HUES64 (cell line): ENCODE measurements at regions not wholly inside any gene's neighbourhood (a gene's known extent, or its start where the extent isn't known, plus 50 kb on each side); places are given as distances from the start of the nearest gene placed in this dataset.

ENCODE experiments used
- H3K27ac ChIP-seq: 2 replicates; pipeline ENCODE4 v1.7.0; 2013; ENCODE audit warnings: low read depth, low read length, inconsistent platforms
- H3K27me3 ChIP-seq: 2 replicates; pipeline ENCODE4 v1.6.1; 2013; ENCODE audit warnings: mild to moderate bottlenecking, low read length; ENCODE audit not compliant: insufficient read depth
- H3K36me3 ChIP-seq: 2 replicates; pipeline ENCODE4 v1.6.1; 2013; ENCODE audit warnings: mild to moderate bottlenecking, low read length; ENCODE audit not compliant: insufficient read depth
- H3K4me1 ChIP-seq: 2 replicates; pipeline ENCODE4 v1.6.1; 2013; ENCODE audit warnings: mild to moderate bottlenecking, low read length, moderate library complexity; ENCODE audit not compliant: insufficient read depth
- H3K4me3 ChIP-seq: 2 replicates; pipeline ENCODE4 v1.5.1; 2013; ENCODE audit warnings: mild to moderate bottlenecking, low read length, moderate library complexity
- H3K9ac ChIP-seq: 2 replicates; pipeline ENCODE4 v1.6.1; 2013; ENCODE audit warnings: mild to moderate bottlenecking, low read depth, low read length
- H3K9me3 ChIP-seq: 2 replicates; pipeline ENCODE4 v1.6.1; 2013; ENCODE audit warnings: low read depth, low read length; ENCODE audit not compliant: insufficient read depth
- WGBS: fragments of 150-250, 120-280 bp; methylation state at CpG from one replicate; pipeline ENCODE4 v1.1.7; 2013; ENCODE audit warnings: missing lambda C conversion rate; 5-methylcytosine and 5-hydroxymethylcytosine counted together

DNA sequence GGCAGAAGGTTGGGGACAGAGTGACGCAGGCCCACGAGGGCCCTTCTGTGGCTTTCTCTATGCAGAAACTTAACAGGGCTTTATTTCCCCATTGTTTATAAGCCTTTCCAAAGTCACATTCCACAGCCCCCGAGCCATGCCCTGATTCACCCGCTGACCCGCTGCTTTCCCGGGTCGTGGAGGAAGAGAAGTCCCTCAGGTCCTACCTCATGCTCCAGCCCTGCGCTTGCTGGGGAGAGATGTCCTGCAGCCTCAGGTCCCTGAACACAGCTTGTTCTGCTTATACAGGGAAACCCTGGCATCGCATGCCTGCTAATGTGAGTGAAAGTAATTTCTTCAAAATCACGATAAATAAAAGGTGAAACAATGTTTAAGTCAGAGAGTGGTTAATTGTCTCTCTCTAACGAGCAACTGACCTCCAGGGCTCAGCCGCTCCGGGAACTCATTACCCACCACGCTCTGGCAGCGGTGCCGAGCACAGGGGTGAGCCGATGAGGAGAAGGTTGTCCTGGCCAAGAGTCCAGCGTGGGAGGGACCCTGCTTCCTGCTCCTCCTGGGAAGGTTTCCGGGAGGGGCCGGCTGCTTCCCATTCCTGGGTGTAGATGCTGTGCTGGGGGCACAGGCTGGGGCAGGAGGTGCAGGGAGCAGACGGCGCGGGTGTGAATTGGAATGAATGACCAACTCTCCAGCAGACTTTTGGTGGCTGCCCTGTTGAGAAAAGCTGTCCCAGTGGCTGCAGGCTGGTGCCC lies 595.2 kb downstream of the BRD1 start:
- Histone ChIP-seq H3K4me1 (no peaks in the 10 kb centered on the region), H3K4me3 (no peak overlapping the region), H3K9ac (no peak overlapping the region), H3K36me3 (no peaks in the 10 kb centered on the region), H3K27ac (no peak overlapping the region), H3K9me3 (no peaks in the 10 kb centered on the region), H3K27me3 (no peaks in the 10 kb centered on the region)
- WGBS, result 81% methylated on average over 23 of the region's 23 CpGs

DNA sequence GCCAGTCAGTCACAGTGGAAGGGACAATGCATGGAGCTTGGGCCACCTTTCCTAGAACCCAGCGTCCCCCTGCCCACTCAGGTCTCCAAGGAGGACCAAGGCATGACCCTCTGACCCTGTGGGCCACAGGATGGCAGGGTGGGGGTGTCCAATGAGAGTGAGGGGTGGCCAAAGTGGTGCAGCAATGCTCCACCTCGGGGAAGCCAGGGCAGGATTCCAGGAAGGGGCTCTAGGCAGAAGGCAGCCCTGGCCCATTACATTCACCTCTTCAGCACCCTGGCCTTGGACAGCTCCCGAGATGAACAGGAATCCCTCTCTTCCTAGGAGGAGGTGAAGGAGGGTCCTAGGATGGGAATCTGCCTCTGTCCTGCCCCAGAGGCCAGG lies 597.5 kb downstream of the BRD1 start:
- no peak overlapping the region for H3K9ac ChIP-seq
- WGBS, result 52% methylated on average over 3 of the region's 3 CpGs

DNA sequence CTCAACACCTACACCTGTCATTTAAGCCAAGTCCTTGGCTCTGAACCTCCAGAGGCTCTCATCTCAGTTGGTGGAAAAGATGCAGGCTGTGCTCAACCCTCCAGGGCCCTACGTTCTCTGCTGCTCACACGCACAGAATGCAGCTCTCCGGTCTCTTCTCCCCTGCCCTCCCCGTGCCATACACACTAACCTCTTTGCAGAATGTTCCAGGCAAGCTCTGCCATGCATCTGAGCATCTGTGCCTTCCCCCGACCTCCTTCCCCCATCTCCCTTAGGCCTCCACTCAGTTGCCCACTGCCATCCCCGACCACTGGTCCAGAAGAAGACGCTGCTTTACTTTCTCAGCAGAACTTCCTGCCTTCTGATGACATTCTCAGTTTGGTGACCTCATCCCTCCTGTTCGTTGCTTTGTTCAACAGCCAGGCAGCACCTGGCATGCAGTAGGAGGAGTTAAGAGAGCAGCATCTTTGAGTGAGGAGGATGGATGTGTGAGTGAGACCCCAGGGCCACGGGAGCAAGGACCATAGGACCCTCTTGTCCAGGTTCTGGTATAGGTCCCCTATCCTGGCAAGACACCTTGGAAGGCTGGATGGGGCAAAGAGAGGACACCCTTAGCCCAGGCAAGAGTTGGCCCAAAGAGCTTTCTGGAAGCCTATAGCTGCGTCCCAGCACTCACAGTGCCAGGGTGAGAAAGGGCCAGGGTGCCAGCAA lies 598.0 kb downstream of the BRD1 start:
- no peak overlapping the region for H3K9ac ChIP-seq
- no peaks in the 10 kb centered on the region for H3K36me3 ChIP-seq
- no peaks in the 10 kb centered on the region for H3K4me1 ChIP-seq
- H3K4me3 ChIP-seq, result no peak overlapping the region
- 70% methylated on average over 10 of the region's 10 CpGs for WGBS
- H3K9me3 ChIP-seq, result no peaks in the 10 kb centered on the region
- no peaks in the 10 kb centered on the region for H3K27me3 ChIP-seq
- H3K27ac ChIP-seq, result no peak overlapping the region

More for the DNA sequence above, 597.5 kb downstream of the BRD1 start:
- no peaks in the 10 kb centered on the region for H3K9me3 ChIP-seq
- H3K27ac ChIP-seq, result no peak overlapping the region
- no peaks in the 10 kb centered on the region for H3K36me3 ChIP-seq
- no peak overlapping the region for H3K4me3 ChIP-seq
- H3K4me1 ChIP-seq, result no peaks in the 10 kb centered on the region
- no peaks in the 10 kb centered on the region for H3K27me3 ChIP-seq

DNA sequence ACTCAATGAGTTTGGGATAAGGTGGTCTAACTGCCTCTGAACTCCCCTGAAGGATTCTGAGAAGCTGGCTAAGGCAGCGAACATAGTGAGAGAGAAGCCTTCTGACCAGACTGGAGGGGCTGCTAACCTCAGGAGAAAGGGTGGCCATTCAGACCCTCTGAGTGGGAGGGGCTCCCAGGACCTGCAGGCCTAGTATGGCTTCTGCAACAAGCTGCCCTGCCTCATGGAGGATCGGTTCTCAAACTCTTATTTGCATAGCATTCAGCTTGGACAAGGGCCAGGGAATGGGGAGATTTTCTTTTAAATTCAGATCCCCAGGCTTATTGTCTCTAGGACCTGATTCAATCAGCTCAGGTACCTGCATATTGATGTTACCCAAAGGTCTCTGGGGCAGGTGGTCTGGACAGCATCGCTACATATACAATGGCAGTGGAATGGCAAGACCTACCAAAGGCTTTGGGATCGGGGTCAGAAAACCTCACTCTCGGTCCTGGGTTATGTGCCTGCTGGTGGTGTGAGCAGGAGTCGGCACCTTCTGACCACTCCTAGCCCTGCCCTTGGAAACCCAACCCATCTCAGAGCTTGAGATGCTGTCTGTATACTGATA lies 599.1 kb downstream of the BRD1 start:
- no peaks in the 10 kb centered on the region for H3K4me1 ChIP-seq
- H3K36me3 ChIP-seq, result no peaks in the 10 kb centered on the region
- H3K27me3 ChIP-seq, result no peaks in the 10 kb centered on the region
- no peak overlapping the region for H3K4me3 ChIP-seq
- no peak overlapping the region for H3K27ac ChIP-seq
- H3K9me3 ChIP-seq, result no peaks in the 10 kb centered on the region
- no peak overlapping the region for H3K9ac ChIP-seq
- 88% methylated on average over 6 of the region's 6 CpGs for WGBS

DNA sequence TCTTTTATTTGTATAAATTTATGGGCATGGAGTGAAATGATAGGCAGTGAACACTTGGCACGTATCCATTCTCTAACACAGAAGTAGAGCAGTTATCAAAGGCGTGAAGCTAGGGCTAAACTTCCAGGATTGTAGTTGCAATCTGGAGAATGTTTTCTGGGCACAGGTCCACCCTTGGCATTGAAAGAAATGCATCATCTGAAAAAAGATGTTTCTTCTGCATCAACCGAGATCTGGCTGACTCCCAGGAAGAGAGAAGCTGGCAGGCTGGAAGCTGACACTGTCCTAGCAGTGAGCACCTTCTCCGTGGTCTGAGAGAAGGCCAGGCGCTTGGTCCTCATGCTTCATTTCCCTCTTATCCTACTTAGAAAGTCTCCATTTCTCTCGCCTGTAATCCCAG lies 600.0 kb downstream of the BRD1 start:
- Histone ChIP-seq H3K9me3 (no peaks in the 10 kb centered on the region), H3K27ac (no peak overlapping the region), H3K9ac (no peak overlapping the region), H3K36me3 (no peaks in the 10 kb centered on the region), H3K4me1 (no peaks in the 10 kb centered on the region), H3K27me3 (no peaks in the 10 kb centered on the region), H3K4me3 (no peak overlapping the region)
- 94% methylated on average over 6 of the region's 6 CpGs for WGBS

DNA sequence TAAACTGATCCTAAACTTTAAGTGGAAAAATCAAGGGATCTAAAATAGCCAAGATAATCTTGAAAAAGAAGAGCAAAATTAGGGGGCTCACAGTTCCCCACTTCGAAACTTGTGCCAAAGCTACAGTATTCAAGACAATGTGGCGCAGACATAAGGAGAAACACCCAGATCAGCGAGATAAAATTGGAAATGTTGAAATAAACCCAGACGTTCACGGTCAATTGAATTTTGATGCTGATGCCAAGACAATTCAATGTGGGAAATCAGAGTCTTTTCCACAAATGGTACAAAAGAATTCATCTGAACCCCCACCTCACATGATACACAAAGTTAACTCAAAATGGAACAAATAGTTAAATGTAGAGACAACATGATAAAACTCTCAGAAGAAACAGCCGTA lies 601.6 kb downstream of the BRD1 start:
- Histone ChIP-seq H3K4me3 (no peak overlapping the region), H3K36me3 (no peaks in the 10 kb centered on the region), H3K9me3 (no peaks in the 10 kb centered on the region), H3K4me1 (no peaks in the 10 kb centered on the region), H3K27me3 (no peaks in the 10 kb centered on the region), H3K27ac (no peak overlapping the region), H3K9ac (no peak overlapping the region)
- WGBS, result 73% methylated on average over 5 of the region's 6 CpGs

DNA sequence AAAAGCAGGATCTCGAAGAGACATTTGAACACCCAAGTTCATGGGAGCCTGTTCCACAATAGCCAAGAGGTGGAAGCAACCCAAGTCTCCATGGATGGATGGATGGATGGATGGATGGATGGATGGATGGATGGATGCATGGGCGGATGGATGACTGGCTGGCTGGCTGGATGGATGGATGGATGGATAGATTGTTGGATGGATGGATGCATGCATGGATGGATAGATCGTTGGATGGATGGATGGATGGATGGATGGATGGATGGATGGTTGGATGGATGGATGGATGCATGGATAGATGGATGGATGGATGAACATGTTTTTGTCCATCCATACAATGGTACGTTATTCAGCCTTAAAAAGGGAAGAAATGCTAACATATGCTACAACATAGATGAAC lies 603.4 kb downstream of the BRD1 start:
- H3K27ac ChIP-seq, result no peak overlapping the region
- 92% methylated on average over 4 of the region's 4 CpGs for WGBS
- H3K36me3 ChIP-seq, result no peaks in the 10 kb centered on the region
- H3K27me3 ChIP-seq, result no peaks in the 10 kb centered on the region
- no peak overlapping the region for H3K4me3 ChIP-seq
- H3K4me1 ChIP-seq, result no peaks in the 10 kb centered on the region
- H3K9ac ChIP-seq, result no peak overlapping the region
- 0 out of 2 replicates have a peak, but pooled peaks cover 3% of the 10 kb centered on the region for H3K9me3 ChIP-seq

DNA sequence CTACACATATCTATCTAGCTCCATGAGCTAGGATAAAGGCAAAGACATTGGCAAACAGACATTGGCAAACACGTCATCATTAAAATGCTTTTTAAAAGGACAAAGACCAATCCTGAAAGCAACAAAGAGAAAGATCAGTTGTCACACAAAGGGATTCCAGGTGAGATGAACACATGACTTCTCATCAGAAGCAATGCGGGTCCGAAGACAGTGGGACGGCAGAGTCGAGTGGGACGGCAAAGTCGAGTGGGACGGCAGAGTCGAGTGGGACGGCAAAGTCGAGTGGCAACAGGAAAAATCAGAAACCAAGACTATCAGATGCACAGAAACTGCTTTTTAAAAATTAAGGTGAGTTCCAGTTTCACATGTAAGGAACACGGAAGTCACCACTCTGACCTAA lies 609.5 kb downstream of the BRD1 start:
- Histone ChIP-seq H3K36me3 (no peaks in the 10 kb centered on the region), H3K9me3 (peaks cover 23% of the 10 kb centered on the region), H3K9ac (no peak overlapping the region), H3K4me1 (no peaks in the 10 kb centered on the region), H3K4me3 (no peak overlapping the region), H3K27me3 (no peaks in the 10 kb centered on the region), H3K27ac (no peak overlapping the region)
- 92% methylated on average over 12 of the region's 12 CpGs for WGBS

DNA sequence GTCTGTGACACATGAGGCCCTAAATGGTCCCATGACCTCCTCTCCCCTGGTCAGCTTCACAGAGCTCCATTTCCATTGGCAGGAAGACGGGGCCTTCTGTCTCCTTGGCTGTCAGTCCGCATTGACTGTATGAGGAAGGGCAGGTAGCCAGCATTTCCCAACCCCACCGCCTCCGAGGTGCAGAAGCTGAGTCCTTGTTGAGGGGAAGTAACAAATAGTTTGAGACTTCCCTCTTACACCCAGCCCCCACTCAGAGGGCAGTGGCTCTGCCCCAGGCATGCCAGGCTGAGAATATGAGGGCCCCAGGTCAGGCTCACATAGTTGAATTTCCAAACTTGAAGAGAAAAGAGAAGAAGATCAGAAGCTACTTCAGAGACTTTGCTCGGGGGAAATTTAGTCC lies 611.1 kb downstream of the BRD1 start:
- H3K27ac ChIP-seq, result no peak overlapping the region
- H3K9ac ChIP-seq, result no peak overlapping the region
- H3K27me3 ChIP-seq, result no peaks in the 10 kb centered on the region
- no peaks in the 10 kb centered on the region for H3K4me1 ChIP-seq
- peaks cover 23% of the 10 kb centered on the region for H3K9me3 ChIP-seq
- WGBS, result 73% methylated on average over 4 of the region's 5 CpGs
- no peak overlapping the region for H3K4me3 ChIP-seq
- H3K36me3 ChIP-seq, result no peaks in the 10 kb centered on the region

DNA sequence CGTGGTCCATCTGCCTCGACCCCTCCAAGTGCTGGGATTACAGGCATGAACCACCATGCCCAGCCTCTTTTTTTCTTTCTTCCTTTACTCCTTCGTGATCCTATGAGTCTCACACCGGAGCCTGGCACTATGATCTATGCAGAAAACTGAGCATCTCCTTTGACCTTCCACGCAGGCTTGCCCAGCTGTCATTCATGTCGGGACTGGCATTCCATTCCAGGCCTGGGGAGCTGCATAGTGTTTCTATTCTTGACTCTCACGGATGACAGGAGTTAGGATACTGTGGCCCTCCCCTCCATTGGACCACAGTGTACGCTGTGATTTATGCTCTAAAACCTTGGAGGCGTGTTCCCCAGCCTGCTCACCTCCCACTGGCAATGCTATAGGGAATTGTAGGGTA lies 611.8 kb downstream of the BRD1 start:
- Histone ChIP-seq H3K9me3 (peaks cover 23% of the 10 kb centered on the region), H3K27ac (no peak overlapping the region), H3K4me3 (no peak overlapping the region), H3K27me3 (no peaks in the 10 kb centered on the region), H3K9ac (no peak overlapping the region), H3K4me1 (no peaks in the 10 kb centered on the region), H3K36me3 (no peaks in the 10 kb centered on the region)
- WGBS, result 94% methylated on average over 9 of the region's 9 CpGs

DNA sequence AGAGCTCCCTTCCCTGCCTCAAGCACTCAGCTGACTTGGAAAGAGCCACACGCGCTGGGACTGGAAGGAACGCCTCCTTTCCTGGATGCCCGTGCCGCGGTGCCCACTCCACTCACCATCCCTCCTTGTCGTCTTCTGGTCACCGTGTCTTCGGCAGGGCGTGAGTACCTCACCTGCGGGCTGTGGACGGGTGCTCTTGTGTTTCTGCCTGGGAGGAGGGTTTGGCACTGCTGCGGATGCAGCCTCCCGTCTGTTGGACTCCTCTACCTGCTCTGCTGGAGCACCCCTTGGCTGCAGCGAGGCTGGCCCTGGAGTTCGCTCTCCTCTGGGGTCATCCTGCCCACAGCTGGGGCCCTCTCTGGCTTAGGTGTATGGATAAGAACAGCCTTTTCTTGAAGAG lies 612.7 kb downstream of the BRD1 start:
- H3K36me3 ChIP-seq, result no peaks in the 10 kb centered on the region
- WGBS, result 95% methylated on average over 16 of the region's 16 CpGs
- no peak overlapping the region for H3K9ac ChIP-seq
- H3K4me1 ChIP-seq, result no peaks in the 10 kb centered on the region
- no peak overlapping the region for H3K27ac ChIP-seq
- peaks cover 23% of the 10 kb centered on the region for H3K9me3 ChIP-seq
- no peaks in the 10 kb centered on the region for H3K27me3 ChIP-seq
- no peak overlapping the region for H3K4me3 ChIP-seq
